GM18867 (cell line): ENCODE measurements at regions not wholly inside any gene's neighbourhood (a gene's known extent, or its start where the extent isn't known, plus 50 kb on each side); places are given as distances from the start of the nearest gene placed in this dataset.

Source experiments
- ATAC-seq: cut with Tn5 transposase; IDR thresholded peaks from one replicate; pipeline ENCODE4 v1.9.1; 2021; ENCODE audit warnings: mild to moderate bottlenecking, moderate library complexity; ENCODE audit not compliant: unreplicated experiment

GRCh38 chr5:72623323-72623722, 116.1 kb upstream of the ZNF366 start:
- ATAC-seq, result no peak

GRCh38 chr5:72622170-72622760, 115.1 kb upstream of the ZNF366 start:
- no peak for ATAC-seq

- ATAC-seq, result no peak
Observed at GRCh38 chr5:72621576-72621975, 114.4 kb upstream of the ZNF366 start.

GRCh38 chr5:72619677-72620076, 112.5 kb upstream of the ZNF366 start:
- ATAC-seq, result no peak

GRCh38 chr5:72619251-72619650, 112.0 kb upstream of the ZNF366 start:
- no peak for ATAC-seq

DNA sequence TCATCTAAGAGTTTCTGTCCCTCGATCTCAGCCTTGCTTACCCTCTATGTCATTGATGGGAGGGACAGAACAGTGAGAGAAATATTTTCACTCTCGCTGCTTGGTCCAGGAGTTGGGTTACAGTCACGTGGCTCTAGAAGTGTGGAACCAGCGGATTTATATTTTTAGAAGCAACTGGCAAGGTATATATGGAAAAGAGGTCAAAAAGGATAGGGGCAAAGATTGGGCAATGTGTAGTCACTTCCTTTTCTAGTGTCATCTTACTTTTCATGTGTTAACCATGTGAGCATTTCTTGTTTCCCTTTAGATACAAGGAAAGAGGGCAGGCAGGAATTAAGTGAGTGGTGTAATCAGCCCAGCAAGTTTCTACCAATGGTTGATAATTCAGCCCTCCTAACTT, 111.5 kb upstream of the ZNF366 start:
- no peak for ATAC-seq

DNA sequence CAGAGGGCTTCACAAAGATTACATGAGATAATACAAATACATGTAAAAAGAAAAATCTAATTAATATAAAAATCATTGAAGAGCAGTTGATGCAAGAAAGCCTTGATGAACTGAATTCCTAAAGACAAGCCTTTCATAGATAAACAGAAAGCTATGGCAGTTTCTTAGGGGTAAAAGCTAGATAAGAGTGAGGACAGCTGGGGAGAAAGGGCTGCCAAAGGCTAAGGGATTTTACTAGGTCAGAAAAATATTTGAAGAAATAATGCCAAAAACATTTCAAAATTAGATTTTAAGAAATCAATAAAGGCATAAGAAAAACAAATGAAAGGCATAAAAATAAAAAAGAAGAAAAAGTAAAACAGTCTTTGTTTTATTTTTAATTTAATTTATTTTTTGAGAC, 107.9 kb upstream of the ZNF366 start:
- ATAC-seq, result no peak

- no peak for ATAC-seq
Observed at GRCh38 chr5:72613515-72613914, 106.3 kb upstream of the ZNF366 start.

- ATAC-seq, result no peak
Observed at GRCh38 chr5:72612810-72613209, 105.6 kb upstream of the ZNF366 start.

- ATAC-seq, result peak; percentile 77
Observed at GRCh38 chr5:72611118-72611730, 104.0 kb upstream of the ZNF366 start.

DNA sequence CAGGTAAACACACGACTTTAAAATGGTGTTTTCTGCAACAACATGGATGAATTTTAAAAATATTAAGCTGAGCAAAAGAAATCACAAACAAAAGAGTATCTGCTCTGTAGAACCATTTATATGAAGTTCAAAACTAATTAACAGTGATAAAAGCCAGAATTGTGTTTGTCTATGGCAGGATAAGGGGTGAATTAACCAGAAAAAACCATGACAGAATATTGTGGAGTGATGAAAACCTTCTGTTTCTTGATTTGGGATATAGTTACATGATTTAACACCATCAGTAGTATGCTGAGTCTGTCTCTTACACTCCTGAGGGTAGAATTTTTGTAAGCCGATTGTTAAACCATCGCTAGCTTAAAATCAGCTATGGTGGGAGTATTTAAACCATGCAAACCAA, 101.7 kb upstream of the ZNF366 start:
- ATAC-seq, result no peak

DNA sequence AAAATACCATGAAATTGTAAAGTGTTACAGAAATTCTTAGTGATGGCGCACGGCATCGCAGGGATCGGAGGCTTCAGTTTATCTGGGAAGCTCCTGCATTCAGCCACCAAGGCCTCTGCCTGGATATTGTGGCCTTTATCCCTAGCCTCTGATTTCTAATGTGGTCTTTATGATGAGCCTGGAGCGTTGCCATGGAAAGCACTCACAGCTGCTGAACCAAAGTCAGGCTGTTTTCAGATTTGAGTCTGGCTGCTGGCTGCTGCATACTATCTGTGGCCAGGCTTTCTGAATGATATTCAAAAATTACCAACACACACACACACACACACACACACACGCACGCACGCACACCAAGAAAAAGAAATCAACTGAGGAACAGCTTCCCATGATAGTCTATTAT, 101.1 kb upstream of the ZNF366 start:
- no peak for ATAC-seq

- ATAC-seq, result no peak
Observed at GRCh38 chr5:72607381-72607780, 100.2 kb upstream of the ZNF366 start.

DNA sequence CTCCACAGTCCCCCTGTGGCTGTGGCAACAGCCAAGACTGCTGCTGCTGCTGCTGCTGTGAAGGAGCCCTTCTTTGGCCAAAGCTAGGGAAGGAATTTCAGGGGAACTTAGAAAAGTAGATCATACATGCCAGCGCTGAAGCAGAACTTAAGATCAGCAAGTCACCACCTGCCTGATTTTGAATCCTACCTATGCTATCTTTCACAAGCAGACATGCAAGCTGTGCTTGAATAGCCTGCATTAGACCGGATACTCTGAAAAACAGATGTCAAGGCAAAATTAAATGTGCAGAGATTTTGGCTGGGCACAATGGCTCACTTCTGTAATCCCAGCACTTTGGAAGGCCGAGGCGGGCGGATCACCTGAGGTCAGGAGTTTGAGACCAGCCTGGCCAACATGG, 99.3 kb upstream of the ZNF366 start:
- ATAC-seq, result no peak

- no peak for ATAC-seq
Observed at GRCh38 chr5:72605632-72606031, 98.4 kb upstream of the ZNF366 start.

- no peak for ATAC-seq
Observed at GRCh38 chr5:72604798-72605154, 97.6 kb upstream of the ZNF366 start.

DNA sequence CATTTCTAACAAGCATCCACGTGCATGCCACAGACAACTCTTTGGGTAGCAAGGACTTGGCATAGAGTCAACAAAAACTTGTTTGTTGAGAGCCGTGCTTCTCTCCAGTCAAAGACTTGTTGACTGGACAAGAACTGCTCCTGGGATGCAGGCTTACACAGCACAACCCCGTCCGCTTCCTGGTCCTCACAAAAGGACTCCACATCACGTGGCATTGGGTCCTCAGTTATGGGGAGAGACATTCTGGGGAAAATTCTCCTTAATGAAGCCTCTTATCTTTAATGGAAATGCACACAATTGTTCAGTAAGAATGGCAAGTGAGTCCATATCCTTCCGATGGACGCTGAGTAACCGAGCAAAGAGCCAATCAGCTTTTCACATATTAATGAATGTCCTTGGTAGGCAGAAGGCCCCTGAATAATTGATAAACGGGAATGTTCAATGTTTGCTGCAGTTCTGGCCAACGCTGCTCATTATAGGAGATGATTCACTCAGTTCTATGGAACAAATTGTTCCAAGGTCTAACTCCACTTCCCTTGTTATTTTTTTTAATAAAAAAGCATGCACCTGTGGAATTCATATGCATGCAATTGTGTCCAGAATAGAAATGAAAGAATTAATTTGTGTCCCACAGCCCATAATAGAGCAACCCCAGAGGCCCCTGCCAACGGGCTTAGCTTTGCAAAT, 97.0 kb upstream of the ZNF366 start:
- no peak for ATAC-seq

GRCh38 chr5:72602696-72603685, 95.8 kb upstream of the ZNF366 start:
- ATAC-seq, result no peak

- no peak for ATAC-seq
Observed at GRCh38 chr5:72601861-72602260, 94.7 kb upstream of the ZNF366 start.

GRCh38 chr5:72600391-72600981, 93.3 kb upstream of the ZNF366 start:
- ATAC-seq, result no peak
